ENCODE measurements at regions not wholly inside any gene's neighbourhood (a gene's known extent, or its start where the extent isn't known, plus 50 kb on each side); places are given as distances from the start of the nearest gene placed in this dataset.
A peak's percentile ranks its signal among the peaks of the same experiment; 100 is the strongest.

GRCh38 chr3:145370870-145371269 is 790.1 kb downstream of the PLOD2 start:
- no peaks in the 10 kb centered on the region for H3K4me1 Mint-ChIP-seq
- H3K27ac Mint-ChIP-seq, result no peak overlapping the region
- H4K20me1 ChIP-seq (replicated peaks; ENCODE audit: insufficient read depth), result no peaks in the 10 kb centered on the region
- no peaks in the 10 kb centered on the region for H3K79me2 ChIP-seq (replicated peaks; ENCODE audit: insufficient read depth)
- no peak overlapping the region for H3K4me3 Mint-ChIP-seq
- 0 out of 2 replicates have a peak overlapping the region, but pooled peaks have one; percentile 14 for H3K27ac ChIP-seq (ENCODE audit: low read depth)
- peak overlapping the region; percentile 2; the same call in 1 of the 2 replicates for H2AFZ ChIP-seq
- H3K27me3 ChIP-seq (ENCODE audit: insufficient read depth), result no peaks in the 10 kb centered on the region
- no peak for TF ChIP-seq REST (IDR thresholded peaks at IDR 0.05; ENCODE audit: unreplicated experiment)
- TF ChIP-seq EZH2 (IDR thresholded peaks at IDR 0.05; ENCODE audit: low read depth, unreplicated experiment), result no peak
- TF ChIP-seq CREB1 (CRISPR knock-in tag; IDR thresholded peaks at IDR 0.05; ENCODE audit: low read depth), result no peak
- TF ChIP-seq, protein P1, sequence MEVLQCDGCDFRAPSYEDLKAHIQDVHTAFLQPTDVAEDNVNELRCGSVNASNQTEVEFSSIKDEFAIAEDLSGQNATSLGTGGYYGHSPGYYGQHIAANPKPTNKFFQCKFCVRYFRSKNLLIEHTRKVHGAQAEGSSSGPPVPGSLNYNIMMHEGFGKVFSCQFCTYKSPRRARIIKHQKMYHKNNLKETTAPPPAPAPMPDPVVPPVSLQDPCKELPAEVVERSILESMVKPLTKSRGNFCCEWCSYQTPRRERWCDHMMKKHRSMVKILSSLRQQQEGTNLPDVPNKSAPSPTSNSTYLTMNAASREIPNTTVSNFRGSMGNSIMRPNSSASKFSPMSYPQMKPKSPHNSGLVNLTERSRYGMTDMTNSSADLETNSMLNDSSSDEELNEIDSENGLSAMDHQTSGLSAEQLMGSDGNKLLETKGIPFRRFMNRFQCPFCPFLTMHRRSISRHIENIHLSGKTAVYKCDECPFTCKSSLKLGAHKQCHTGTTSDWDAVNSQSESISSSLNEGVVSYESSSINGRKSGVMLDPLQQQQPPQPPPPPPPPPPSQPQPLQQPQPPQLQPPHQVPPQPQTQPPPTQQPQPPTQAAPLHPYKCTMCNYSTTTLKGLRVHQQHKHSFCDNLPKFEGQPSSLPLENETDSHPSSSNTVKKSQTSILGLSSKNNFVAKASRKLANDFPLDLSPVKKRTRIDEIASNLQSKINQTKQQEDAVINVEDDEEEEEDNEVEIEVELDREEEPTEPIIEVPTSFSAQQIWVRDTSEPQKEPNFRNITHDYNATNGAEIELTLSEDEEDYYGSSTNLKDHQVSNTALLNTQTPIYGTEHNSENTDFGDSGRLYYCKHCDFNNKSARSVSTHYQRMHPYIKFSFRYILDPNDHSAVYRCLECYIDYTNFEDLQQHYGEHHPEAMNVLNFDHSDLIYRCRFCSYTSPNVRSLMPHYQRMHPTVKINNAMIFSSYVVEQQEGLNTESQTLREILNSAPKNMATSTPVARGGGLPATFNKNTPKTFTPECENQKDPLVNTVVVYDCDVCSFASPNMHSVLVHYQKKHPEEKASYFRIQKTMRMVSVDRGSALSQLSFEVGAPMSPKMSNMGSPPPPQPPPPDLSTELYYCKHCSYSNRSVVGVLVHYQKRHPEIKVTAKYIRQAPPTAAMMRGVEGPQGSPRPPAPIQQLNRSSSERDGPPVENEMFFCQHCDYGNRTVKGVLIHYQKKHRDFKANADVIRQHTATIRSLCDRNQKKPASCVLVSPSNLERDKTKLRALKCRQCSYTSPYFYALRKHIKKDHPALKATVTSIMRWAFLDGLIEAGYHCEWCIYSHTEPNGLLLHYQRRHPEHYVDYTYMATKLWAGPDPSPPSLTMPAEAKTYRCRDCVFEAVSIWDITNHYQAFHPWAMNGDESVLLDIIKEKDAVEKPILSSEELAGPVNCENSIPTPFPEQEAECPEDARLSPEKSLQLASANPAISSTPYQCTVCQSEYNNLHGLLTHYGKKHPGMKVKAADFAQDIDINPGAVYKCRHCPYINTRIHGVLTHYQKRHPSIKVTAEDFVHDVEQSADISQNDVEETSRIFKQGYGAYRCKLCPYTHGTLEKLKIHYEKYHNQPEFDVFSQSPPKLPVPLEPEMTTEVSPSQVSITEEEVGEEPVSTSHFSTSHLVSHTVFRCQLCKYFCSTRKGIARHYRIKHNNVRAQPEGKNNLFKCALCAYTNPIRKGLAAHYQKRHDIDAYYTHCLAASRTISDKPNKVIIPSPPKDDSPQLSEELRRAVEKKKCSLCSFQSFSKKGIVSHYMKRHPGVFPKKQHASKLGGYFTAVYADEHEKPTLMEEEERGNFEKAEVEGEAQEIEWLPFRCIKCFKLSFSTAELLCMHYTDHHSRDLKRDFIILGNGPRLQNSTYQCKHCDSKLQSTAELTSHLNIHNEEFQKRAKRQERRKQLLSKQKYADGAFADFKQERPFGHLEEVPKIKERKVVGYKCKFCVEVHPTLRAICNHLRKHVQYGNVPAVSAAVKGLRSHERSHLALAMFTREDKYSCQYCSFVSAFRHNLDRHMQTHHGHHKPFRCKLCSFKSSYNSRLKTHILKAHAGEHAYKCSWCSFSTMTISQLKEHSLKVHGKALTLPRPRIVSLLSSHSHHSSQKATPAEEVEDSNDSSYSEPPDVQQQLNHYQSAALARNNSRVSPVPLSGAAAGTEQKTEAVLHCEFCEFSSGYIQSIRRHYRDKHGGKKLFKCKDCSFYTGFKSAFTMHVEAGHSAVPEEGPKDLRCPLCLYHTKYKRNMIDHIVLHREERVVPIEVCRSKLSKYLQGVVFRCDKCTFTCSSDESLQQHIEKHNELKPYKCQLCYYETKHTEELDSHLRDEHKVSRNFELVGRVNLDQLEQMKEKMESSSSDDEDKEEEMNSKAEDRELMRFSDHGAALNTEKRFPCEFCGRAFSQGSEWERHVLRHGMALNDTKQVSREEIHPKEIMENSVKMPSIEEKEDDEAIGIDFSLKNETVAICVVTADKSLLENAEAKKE (CRISPR knock-in tag; IDR thresholded peaks at IDR 0.05), result no peak
- TF ChIP-seq STAT1 (IDR thresholded peaks at IDR 0.05; ENCODE audit: unreplicated experiment), result no peak
- no peak for TF ChIP-seq NANOG (IDR thresholded peaks at IDR 0.05; ENCODE audit: borderline replicate concordance)
- H3K4me3 ChIP-seq, result no peak overlapping the region
- DNase-seq (ENCODE audit: low spot score) (no peak), ATAC-seq (no peak)
- H3K9me2 ChIP-seq (ENCODE audit: insufficient read depth), result peaks cover 2% of the 10 kb centered on the region; the same call in 1 of the 2 replicates
- 0 out of 2 replicates have a peak, but pooled peaks cover 4% of the 10 kb centered on the region for H3K36me3 ChIP-seq (ENCODE audit: insufficient read depth)
- H3K27me3 Mint-ChIP-seq (ENCODE audit: insufficient read depth, low read depth, poor library complexity), result peaks cover 2% of the 10 kb centered on the region
- H3K36me3 Mint-ChIP-seq (ENCODE audit: low read depth), result peaks cover 4% of the 10 kb centered on the region; the same call in 2 of the 3 replicates
- H3F3A ChIP-seq (replicated peaks; ENCODE audit: low read depth), result no peaks in the 10 kb centered on the region
- H3K4me1 ChIP-seq (ENCODE audit: insufficient read depth), result no peaks in the 10 kb centered on the region
- 0 out of 3 replicates have a peak, but pooled peaks cover 3% of the 10 kb centered on the region for H3K9me3 Mint-ChIP-seq
- H3K4me2 ChIP-seq, result no peak overlapping the region
